ENCODE measurements at regions not wholly inside any gene's neighbourhood (a gene's known extent, or its start where the extent isn't known, plus 50 kb on each side); places are given as distances from the start of the nearest gene placed in this dataset.

DNA sequence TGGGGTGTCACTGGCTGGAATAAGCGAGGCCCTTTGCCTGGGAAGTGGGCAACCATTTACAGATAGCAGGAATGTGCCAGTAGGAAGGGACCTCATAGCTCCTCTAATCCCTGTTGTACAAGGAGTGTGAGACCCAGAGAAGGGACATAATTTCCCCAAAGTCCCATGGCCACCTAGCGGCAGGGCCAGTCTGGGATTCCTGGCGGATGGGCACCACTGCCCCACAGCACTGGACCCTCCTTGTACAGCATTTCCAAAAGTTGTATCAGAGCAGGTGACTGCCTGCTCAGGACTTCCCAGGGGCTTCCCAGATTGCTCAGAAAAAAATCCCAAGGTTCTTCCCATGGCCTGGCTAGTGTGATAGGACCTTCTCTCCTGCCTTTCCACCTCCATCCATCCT is 185.8 kb downstream of the GLI2 start:
- DNase-seq = no peak

DNA sequence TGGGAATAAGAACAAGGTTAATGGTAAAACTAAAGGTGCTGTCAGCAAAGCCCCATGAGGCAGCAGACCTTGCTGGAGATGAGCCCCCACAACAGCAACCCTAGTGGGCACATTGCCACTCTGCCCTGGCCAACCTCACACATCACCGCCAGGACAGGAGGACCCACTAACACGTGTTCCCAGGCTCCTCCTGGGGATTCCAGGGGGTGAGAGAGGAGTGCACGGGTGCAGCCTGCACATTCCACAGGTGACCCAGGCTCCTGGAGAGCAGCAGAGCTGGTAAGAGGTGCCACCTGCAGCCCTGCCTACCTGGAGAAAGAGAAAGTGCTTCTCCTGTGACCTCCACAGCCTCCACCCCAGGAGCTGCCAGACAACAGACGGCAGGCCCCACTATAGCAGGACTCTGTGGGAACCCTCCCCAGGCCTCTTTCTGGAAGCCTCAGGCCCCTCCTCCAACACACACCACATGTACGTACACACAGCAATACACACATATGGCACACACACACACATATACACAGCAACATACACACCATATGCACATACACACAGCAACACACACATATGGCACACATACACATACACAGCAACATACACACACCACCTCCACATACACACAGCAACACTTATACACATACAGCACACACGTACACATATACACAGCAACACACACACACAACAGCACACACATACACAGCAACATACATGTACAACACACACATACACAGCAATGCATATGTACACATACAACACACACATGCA is 187.1 kb downstream of the GLI2 start:
- DNase-seq = no peak

DNA sequence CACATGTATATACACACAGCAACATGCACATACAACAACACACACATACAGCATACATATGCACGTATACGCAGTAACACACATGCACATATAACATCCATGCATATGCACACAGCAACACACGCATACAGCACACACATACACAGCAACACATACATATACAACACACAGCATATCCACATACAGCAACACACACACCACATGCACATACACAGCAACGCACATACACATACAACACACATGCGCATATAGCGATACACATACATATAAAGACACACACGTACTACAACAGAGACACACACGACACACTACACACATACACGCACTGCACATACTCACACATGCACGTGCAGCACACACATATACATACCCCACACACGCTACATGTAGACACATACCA is 187.8 kb downstream of the GLI2 start:
- DNase-seq = no peak

DNA sequence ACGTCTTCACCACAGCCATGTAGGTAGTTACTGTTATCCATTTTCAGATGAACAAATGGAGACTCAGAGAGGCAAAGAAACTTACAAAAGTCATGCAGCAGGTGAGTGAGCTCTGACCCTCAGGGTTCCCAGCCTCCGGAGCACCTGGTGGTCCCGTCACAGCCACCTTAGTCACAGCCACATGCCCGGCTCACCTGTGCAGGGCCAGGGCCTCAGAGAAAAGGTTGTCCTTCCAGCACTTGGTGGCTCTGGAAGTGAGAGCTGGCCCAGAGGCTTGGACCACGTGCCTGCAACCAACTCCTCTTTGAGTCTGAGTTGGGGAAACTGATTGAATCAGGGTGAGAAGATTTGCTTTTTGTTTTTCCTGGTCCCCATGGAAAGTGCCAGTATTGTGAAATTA is 189.3 kb downstream of the GLI2 start:
- DNase-seq = no peak

DNA sequence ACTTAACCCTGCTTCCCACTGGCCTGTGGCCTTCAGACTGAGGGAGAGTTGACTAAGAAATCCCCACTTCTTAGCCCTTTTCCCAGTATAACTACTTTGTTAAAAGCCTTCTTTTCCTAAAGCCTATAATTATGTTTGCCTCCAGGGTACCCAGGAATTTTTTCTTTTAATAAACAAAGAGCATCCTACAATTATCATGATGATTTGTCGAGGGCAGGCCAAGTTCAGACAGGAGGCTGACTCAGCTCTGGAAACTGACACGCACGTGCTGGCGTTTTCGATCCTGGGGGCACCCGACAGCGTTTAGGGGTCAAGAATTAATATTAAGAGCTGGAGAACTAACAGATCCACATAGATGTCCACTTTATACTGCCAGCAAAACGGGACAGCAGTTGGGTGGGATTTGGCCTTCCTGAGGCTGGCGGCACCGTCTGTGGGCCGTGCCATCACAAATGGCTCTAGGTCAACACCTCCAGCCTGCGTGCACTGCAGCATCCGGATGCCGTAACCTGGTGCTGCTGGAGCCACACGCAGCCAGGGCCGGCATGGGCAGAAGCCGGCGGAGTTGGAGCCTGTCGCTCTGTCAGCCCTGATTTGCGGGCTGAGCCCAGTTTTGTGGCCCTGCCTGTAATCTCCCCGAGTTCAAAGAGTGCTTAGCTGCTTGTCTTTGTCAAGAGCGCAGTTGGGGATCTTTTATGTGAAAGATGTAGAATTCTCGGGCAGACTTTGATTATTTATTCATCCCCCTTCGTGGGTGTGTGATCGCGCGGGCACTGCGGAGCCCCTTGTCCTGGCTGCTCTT is 191.0 kb downstream of the GLI2 start:
- no peak for DNase-seq

DNA sequence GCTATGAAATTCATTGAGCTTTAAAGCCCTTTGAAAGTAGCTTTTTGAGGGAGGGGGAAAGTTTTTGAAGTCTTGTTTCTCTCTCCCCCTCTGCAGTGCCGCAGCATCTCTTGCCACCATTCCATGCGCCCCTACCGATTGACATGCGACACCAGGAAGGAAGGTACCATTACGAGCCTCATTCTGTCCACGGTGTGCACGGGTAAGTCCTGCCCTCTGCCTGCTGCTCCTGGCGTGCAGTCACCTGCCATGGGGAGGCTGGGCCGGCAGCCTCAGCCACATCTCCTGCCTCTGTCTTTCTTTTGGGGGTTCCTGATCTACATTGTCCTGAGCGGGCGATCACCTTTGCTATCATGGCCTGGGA is 191.6 kb downstream of the GLI2 start:
- DNase-seq = no peak

DNA sequence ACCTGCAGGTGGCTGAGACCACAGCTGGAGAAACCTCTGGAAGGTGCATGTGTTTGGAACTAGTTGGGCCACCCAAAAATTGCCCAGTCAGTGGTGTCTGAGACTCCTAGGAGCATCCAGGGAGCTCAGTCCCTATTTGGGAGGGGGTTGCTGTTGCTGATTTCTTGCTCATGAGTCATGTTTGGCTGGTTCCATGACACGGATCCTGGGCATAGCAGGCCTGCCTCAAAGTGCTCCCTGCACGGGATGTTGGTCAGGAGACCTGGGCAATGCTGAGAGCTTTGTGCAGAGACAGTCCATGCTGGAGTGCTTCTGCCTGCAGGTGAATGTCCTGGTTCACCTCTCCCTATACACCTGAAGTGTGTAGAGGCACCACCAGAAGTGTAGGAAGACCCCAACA is 194.2 kb downstream of the GLI2 start:
- DNase-seq = no peak

DNA sequence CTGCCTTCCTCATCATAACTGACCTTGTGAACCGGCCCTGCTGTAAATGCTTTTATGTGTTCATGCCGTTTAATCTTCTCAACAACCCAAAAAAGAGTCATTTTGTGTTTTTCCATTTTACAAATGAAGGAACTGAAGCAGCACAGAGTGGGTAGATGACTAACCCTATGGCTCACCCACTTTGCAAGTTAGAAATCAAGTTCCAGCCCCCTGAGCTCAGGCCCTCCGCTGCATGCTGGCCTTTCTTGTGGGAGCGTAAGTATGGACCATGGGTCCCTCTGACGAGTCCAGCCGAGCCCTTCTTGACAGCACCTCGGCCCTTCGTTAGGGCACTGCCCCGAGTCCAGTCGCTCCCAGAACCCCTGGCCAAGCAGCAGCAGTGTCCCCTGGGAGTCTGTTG is 194.6 kb downstream of the GLI2 start:
- DNase-seq = no peak

DNA sequence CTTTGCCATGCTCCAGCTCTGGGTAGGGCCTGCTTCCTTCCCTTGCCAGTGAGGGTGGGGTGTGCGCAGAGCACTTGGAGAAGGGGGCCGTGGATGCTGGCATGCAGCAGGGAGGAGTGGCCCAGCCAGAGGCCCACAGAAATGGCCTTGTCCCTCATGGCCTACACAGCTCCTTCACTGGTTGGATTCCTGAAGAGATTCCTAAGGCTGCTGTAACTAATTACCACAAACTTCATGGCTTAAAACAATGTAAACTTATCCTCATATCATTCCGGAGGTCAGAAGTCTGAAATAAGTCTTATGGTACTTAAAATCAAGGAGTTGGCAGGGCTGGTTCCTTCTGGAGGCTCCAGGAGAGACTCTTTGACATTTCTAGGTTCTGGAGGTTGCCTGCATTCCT is 195.2 kb downstream of the GLI2 start:
- no peak for DNase-seq

DNA sequence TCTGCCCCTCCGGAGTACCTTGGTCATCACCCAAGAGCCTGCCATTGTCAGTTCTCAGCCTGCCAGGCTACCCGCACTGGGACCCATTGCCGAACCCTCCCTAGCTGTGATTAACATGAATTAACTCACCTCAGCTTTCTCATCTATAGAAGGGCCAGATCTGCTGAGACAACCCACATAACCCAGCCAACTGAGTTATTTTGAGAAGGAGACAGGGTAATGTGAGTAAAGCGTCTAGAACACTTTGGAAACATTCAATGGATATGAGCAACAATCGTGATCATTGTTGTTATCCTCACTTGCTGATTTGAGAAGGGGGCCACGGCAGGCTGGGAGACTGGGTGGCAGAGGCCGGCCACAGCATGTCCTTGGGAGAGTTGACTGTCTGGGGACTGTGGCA is 196.8 kb downstream of the GLI2 start:
- DNase-seq = no peak

DNA sequence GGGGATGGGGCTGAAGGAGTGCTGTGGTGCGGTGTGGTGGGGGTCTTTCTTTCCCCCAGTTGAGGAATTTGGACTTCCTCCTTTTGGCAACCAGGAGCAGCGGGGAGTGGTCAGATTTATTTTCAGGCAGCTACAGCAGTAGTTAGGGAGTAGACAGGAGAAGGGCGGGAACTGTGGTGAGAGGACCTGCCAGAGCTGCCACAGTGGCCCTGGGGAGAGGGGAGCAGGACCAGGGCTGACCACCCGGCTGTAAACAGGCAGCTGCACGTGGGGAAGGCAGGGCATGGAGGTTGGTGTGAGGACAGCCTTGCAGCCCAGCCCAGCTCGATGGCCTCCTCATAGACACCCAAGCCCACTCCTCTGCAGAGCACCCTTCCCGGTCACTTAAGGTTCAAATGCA is 197.2 kb downstream of the GLI2 start:
- no peak for DNase-seq

DNA sequence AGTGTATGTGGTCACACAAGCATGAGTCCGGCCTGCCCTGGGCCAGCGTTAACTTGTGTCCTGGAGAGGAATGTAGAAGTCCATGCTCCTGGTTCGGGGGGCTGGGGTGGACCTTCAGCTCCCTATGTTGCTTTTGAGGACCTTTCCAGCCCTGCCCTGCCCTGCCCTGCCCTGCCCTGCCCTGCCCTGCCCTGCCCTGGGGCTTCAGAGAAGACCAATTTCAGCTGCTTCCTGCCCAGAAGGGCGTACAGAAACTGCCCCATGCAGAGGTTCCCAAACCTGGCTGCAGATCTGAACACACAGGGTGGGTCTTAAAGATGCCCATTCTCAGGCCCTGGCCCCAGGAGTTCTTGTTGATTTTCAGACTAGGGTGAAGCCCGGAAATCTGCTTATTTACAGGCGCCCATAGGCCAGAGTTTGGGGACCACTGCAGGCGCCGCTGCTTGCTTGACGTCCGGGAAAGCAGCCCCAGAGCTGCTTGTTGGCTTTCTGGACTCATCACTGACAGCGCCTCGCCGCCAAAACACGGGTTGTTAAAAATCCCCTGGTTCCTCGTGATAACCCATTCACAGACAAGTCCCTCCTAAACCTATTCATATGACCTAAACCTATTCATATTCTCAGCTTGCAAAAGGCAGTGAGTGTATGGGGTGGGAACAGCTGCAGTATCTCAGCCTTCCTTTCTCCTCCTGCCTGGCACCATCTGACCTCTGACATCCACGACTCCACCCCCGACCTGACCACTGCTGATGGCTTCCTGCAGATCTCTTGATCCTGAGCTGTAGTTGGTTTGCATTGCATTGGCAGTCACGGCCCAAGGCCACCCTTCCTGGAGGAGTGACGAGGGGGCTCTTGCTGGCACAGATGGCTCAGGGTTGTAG is 198.3 kb downstream of the GLI2 start:
- no peak for DNase-seq

DNA sequence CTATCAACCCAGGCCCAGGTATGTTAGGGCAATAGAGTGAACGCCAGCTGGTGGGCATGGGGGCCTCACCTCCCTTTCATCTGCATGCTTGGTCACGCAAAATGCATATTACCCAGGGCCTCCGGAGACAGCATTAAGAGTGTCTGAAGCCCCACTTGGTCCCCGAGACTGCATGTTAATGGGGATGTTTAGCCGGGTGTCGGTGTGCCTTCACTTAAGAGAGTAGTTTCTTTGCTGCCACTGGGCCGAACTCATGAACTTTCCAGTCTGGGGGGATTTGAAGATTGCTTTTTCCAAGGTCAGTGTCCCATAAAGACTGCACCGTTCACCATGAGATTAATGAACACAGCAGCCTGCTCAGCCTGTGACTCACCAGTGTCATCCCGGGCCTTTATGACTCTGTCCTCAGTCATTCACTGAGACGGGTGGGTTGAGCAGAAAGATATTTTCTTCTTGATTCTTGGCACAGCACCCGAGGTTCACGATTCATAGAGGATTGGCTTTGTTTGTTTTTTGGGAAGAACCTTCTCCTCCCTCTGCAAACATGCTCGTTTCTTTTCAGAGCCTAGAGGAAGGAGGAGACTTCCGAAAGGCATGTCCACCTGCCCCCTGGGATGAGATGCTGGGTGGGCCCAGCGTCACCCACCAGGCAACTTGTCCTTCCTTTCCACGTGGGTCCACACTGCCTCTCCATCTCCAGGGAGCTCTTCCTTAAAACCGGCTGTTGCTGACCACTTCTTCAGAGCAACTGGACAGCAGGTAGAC is 199.1 kb downstream of the GLI2 start:
- no peak for DNase-seq

DNA sequence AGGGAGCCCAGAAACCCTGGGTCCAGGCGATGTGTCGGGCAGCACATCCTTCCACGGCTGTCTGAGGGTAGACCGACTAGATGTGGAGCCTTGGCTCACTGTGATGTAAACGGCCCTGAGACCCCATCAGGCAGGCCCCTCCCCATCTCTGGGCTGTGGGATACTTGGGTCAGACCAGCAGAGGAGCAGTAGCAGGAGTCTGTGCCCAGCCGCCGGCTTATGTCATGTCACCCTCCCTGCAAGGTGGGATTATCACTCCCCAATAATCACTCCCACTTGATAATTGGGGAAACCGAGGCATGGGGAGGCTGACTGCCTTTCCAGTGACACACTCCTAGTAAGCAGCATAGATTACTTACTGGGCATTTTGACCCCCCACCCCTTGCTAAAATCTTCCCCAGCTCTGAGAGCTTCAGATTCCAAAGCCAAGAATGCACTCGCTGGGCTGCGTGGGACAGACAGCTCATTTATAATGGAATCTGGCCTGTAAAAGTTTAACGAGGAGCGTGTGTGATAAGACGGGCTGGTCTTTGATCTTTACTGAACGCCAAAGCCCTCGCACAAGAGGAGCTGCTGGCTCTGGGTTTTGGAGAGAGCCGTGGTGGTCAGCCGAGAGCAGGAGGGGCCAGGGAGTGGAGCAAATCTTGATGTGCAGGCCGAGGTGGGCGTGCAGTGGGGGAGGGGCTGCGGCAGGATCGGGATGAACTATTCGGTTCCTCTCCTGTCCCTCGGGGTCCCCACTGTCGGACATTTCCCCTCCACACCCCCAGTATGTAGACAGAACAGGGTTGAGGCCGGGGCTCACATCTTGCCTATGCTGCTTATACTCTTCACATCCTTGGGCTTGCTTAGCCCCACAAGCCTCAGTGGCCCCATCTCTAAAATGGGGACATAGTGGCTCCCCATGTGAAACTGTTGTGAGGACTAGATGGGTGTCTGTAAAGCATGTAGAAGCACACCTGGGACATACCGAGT is 200.0 kb downstream of the GLI2 start:
- no peak for DNase-seq

DNA sequence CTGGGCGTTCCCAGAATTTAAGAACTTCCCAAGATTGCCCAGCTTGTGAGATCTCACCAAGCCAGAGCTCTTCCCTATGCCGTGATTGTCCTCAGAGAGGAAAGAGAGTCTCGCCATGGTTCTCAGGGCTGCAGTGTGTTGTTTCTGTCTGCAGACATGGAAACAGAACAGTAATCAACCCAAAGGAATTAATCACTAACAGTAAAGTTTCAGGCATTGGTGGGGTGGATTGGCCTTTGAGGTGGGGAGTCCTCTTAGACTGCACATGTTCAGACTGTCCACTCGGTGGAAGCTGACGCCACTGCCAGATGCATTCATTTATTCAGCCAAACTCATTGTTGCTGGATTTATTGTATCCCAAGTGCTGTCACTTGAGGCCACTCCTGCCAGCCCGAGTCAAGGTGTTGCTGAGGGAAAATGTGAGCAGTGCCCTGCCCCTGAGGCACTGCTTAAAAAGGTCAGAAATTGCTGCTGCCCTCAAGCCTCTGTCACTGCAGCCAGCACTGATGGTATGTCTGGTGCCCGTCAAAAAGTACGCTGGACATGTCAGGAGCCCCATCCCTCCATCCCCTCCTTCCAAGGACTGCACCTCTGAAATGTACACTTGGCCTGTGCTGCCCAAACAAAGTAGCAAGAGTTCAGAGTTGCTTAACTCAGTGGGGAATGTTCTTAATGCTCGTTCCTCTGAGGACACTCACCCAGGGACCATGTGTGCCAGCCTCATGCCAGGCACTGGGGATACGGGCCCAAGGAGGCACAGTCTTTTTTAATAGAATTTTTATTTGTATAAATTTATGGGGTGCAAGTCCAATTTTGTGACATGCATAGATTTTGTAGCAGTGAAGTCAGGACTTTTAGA is 201.0 kb downstream of the GLI2 start:
- no peak for DNase-seq

DNA sequence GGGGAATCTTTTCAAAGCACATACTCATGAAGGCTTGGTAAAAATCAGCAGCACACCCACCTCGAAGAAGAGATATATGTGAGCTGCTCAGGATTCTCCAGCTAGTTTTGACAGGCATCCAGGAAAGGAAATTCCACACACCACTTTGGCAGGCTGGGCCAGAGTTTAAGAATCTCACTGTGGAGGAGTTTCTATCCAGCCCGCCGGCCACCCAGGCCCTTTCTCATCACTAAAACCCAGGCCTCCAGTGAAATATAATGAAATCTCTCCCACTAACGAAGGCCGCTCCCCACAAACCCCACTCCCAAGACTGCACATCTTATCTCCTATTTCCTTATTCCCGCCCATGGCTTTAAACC is 202.0 kb downstream of the GLI2 start:
- no peak for DNase-seq

DNA sequence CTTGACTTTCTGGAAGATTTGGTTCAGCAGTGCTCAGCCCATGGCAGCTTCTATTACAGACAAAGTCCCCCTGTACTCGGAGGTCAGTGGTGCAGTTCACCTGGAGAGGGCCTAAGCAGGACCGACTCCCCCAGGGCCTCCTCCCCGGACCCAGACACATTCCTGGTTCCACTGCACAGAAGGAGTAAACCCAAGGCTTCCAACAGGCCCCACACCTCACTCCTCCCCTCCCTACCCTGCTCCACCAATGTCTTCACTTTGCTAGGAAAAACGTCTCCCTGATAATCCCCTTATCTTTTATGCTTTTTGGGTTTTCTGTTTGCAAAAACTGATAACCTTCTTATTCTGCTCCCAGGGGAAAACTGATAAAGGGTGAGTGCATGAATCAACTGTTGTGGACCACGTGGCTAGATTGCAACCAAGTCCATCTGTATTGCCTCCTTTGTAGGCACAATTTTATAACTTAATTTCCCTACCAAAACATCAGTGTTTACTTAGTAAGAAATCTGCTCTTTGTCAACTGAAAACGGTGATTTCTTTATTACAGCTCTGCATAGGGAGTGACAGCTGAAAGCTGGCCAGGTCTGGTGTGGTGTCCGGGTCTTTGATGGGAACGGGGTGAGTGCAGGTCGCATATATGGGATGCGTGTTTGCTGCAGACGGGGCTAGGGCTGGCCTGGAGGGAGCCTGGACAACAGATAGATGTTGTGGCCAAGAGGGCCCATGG is 202.5 kb downstream of the GLI2 start:
- DNase-seq = no peak

DNA sequence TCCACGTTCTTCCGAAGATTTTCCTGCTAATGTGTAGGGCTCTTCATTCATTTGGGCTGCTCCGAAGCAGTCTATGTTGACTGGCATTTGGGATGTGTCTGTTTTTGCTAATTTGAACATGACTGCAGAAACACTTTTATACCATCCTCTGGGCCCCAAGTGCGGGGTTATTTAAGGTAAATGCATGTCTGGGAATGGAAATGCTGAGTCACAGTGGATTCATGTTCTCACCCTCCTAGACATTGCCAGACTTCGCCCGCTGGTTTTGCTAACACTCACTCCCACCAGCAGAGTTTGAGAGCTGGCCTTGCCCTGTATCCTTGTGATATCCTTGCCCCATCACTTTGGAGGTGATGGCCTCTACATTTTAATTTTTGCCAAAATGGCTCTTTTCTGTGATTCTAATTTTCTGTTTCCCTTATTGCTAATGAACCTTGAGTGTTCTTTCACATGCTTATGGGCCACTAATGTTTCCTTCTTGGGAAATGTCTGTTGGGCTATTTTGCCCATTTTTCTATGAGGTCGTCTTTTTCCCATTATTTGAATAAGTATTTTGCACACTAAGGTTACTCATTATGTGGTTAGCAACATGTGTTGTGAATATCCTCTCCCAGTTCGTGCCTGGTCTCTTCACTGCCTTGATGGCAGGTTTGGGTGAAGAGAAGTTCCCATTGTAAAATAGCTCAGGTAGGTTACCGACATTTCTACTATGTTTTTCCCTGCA is 204.1 kb downstream of the GLI2 start:
- DNase-seq = no peak

DNA sequence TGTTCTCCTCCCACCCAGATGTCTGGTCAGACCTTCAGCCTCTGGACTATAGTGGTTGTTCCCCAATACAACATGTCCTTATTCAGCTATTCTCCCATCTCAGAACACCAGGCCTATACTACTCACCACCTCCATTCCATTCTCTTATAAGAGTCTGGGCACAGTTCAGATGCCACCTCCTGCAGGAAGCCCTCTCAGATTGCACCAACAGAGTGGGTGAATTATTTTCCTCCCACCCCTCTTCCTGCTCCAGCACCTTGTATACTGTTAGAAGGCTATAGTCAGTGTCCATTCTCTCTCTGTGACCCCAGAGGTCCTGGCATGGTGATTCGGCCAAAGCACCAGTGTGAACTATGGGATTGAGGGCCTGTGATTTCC is 204.6 kb downstream of the GLI2 start:
- DNase-seq = no peak
